SK-N-SH (cell line): ENCODE measurements at regions not wholly inside any gene's neighbourhood (a gene's known extent, or its start where the extent isn't known, plus 50 kb on each side); places are given as distances from the start of the nearest gene placed in this dataset.

Experiments used
- CTCF ChIA-PET: fragments of 300-600, 350-600 bp; formaldehyde crosslinking; extraction: SDS; loops from one replicate; lab custom pipeline; 2021; lab: Yijun Ruan, JAX
- POLR2A ChIA-PET: fragments of 350-600 bp; sonication (Branson Sonifier 250); formaldehyde crosslinking; extraction: SDS; loops from one replicate; lab custom pipeline; 2020; ENCODE audit warnings: antibody characterized with exemption, inconsistent platforms; lab: Yijun Ruan, JAX
- DNase-seq: peaks from one replicate; pipeline ENCODE4 v3.0.0; 2012
- H2AFZ ChIP-seq: fragments of 200-600 bp; sonication (generic); 2 replicates; pipeline ENCODE4 v1.8.1; 2016; ENCODE audit warnings: antibody characterized with exemption, mild to moderate bottlenecking, low read depth
- H3F3A ChIP-seq: fragments of 200-600 bp; sonication (generic); replicated peaks from 2 replicates; pipeline ENCODE3; 2016; ENCODE audit warnings: antibody characterized with exemption, mild to moderate bottlenecking; ENCODE audit not compliant: insufficient read depth
- H3K27ac ChIP-seq, 2 experiments: fragments of 200-500 bp in 1 of 2; fragments of 200-600 bp in 1 of 2; sonication (Bioruptor generic) in 1 of 2; sonication (generic), shearing (Covaris generic) in 1 of 2; 2 replicates each; pipeline versions ENCODE4 v1.5.1 to v1.6.1; 2014 to 2016; ENCODE audit warnings: low read depth in 2 of 2, inconsistent platforms in 1 of 2, low read length in 1 of 2, mild to moderate bottlenecking in 1 of 2, mixed read lengths in 1 of 2
- H3K27me3 ChIP-seq: fragments of 200-600 bp; sonication (generic), shearing (Covaris generic); 2 replicates; pipeline ENCODE4 v1.6.1; 2016; ENCODE audit warnings: mixed run types; ENCODE audit not compliant: insufficient read depth
- H3K36me3 ChIP-seq, 2 experiments: fragments of 200-500 bp in 1 of 2; fragments of 200-600 bp in 1 of 2; sonication (Bioruptor generic) in 1 of 2; sonication (generic) in 1 of 2; replicated peaks in 1 of 2; 2 replicates each; pipeline versions ENCODE3 to v1.5.1; 2014 to 2016; ENCODE audit warnings: low read length in 1 of 2, mild to moderate bottlenecking in 1 of 2; ENCODE audit not compliant: insufficient read depth in 2 of 2, control insufficient read depth in 1 of 2
- H3K4me1 ChIP-seq, 2 experiments: fragments of 200-500 bp in 1 of 2; fragments of 200-600 bp in 1 of 2; sonication (Bioruptor generic) in 1 of 2; sonication (generic), shearing (Covaris generic) in 1 of 2; 2 replicates each; pipeline versions ENCODE4 v1.5.1 to v1.6.1; 2014 to 2016; ENCODE audit warnings: low read depth in 1 of 2, low read length in 1 of 2, mixed run types in 1 of 2; ENCODE audit not compliant: insufficient read depth in 2 of 2, control insufficient read depth in 1 of 2
- H3K4me2 ChIP-seq: fragments of 200-600 bp; sonication (generic), shearing (Covaris generic); 2 replicates; pipeline ENCODE4 v1.6.1; 2017; ENCODE audit warnings: mixed run types
- H3K4me3 ChIP-seq, 2 experiments: fragments of 200-500 bp in 1 of 2; fragments of 200-600 bp in 1 of 2; sonication (Bioruptor generic) in 1 of 2; sonication (generic), shearing (Covaris generic) in 1 of 2; 2 replicates each; pipeline versions ENCODE4 v1.5.1 to v1.8.1; 2014 to 2016; ENCODE audit warnings: low read depth in 2 of 2, inconsistent platforms in 1 of 2, low read length in 1 of 2, mild to moderate bottlenecking in 1 of 2, mixed read lengths in 1 of 2, moderate library complexity in 1 of 2
- H3K79me2 ChIP-seq: fragments of 200-600 bp; sonication (generic); 2 replicates; pipeline ENCODE4 v1.8.1; 2017; ENCODE audit warnings: mild to moderate bottlenecking; ENCODE audit not compliant: insufficient read depth
- H3K9ac ChIP-seq: fragments of 200-600 bp; sonication (generic); 2 replicates; pipeline ENCODE4 v1.6.1; 2017; ENCODE audit warnings: mixed run types
- H3K9me2 ChIP-seq: fragments of 200-600 bp; sonication (generic); 2 replicates; pipeline ENCODE4 v1.6.1; 2017; ENCODE audit warnings: mixed run types
- H3K9me3 ChIP-seq: fragments of 200-600 bp; sonication (generic); 2 replicates; pipeline ENCODE4 v1.6.1; 2017; ENCODE audit warnings: mixed run types, mild to moderate bottlenecking, moderate library complexity
- H4K20me1 ChIP-seq: fragments of 200-600 bp; sonication (generic); 2 replicates; pipeline ENCODE4 v1.6.1; 2017; ENCODE audit warnings: mild to moderate bottlenecking, mixed run types; ENCODE audit not compliant: insufficient read depth
- ELF1 ChIP-seq: IDR thresholded peaks from 2 replicates; pipeline ENCODE4 v1.4.0; 2012
- EZH2phosphoT487 ChIP-seq: fragments of 200-600 bp; sonication (generic); IDR thresholded peaks from 2 replicates; pipeline ENCODE4 v1.6.1; 2017; ENCODE audit warnings: low read depth, mixed run types, mild to moderate bottlenecking, antibody characterized with exemption, moderate library complexity, borderline replicate concordance
- FOSL2 ChIP-seq: IDR thresholded peaks from 2 replicates; pipeline ENCODE4 v1.4.0; 2012; ENCODE audit warnings: low read depth, mild to moderate bottlenecking, moderate library complexity, borderline replicate concordance
- FOXM1 ChIP-seq: IDR thresholded peaks from 2 replicates; pipeline ENCODE4 v1.4.0; 2012; ENCODE audit warnings: low read depth, mild to moderate bottlenecking
- JUND ChIP-seq: IDR thresholded peaks from 2 replicates; pipeline ENCODE4 v1.4.0; 2012
- MXI1 ChIP-seq: IDR thresholded peaks from 2 replicates; pipeline ENCODE4 v1.6.1; 2012; ENCODE audit warnings: mild to moderate bottlenecking, low read depth, low read length, improper control_type of control experiment
- NRF1 ChIP-seq: IDR thresholded peaks from 2 replicates; pipeline ENCODE4 v1.6.1; 2012; ENCODE audit warnings: low read depth, mild to moderate bottlenecking, low read length
- POLR2AphosphoS5 ChIP-seq: IDR thresholded peaks from 2 replicates; pipeline ENCODE4 v1.6.1; 2012; ENCODE audit warnings: low read depth, low read length
- RAD21 ChIP-seq: IDR thresholded peaks from 2 replicates; pipeline ENCODE4 v1.6.1; 2012; ENCODE audit warnings: mild to moderate bottlenecking, low read length
- RCOR1 ChIP-seq: fragments of 150-350 bp; IDR thresholded peaks from 2 replicates; pipeline ENCODE4 v1.6.1; 2017; ENCODE audit warnings: antibody characterized with exemption, low read length
- RXRA ChIP-seq: IDR thresholded peaks from 2 replicates; pipeline ENCODE4 v1.4.0; 2012; ENCODE audit warnings: low read depth, mild to moderate bottlenecking, borderline replicate concordance
- TAF1 ChIP-seq: IDR thresholded peaks from 2 replicates; pipeline ENCODE4 v1.6.1; 2012; ENCODE audit warnings: low read depth, mild to moderate bottlenecking, low read length, moderate library complexity, borderline replicate concordance
- WGBS: methylation state at CpG from one replicate; pipeline ENCODE4 v1.1.6; 2017; ENCODE audit warnings: low lambda C conversion rate; 5-methylcytosine and 5-hydroxymethylcytosine counted together
- TF ChIP-seq, protein P1 (sequence below): IDR thresholded peaks from 2 replicates; pipeline ENCODE4 v1.4.0; 2012; ENCODE audit warnings: low read depth
- TF ChIP-seq, protein P2 (sequence below): IDR thresholded peaks from 2 replicates; pipeline ENCODE4 v1.4.0; 2012; ENCODE audit warnings: low read depth, borderline replicate concordance
- TF ChIP-seq, protein P3 (sequence below): IDR thresholded peaks from 2 replicates; pipeline ENCODE4; 2012
- TF ChIP-seq, protein P4 (sequence below): fragments of 150-350 bp; IDR thresholded peaks from 2 replicates; pipeline ENCODE4 v1.6.1; 2017; ENCODE audit warnings: antibody characterized with exemption, low read length, low read depth, borderline replicate concordance
- TF ChIP-seq, protein P5 (sequence below): IDR thresholded peaks from 2 replicates; pipeline ENCODE4 v1.4.0; 2012; ENCODE audit warnings: low read depth, borderline replicate concordance

DNA sequence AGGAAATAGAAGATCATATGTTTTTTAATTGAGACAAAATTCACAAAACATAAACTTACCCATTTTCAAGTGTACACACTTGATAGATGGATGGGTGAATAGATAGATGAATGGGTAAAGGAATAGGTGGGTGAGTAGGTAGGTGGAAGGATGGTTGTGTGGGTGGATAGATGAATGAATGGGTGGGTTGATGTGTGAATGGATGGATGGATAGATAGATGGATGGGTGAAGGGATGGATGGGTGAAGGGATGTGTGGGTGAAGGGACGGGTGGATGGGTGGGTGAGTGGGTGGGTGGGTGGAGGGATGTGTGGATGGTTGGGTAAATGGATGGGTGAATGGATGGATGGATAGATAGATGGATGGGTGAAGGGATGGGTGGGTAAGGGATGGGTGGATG is 86.1 kb upstream of the KCND3 start:
- Histone ChIP-seq H3K9me3 (no peaks in the 10 kb centered on the region; the same call in 1 of the 2 replicates), H3K9me2 (no peaks in the 10 kb centered on the region), H3K4me2 (no peak overlapping the region), H3K9ac (no peak overlapping the region), H3K27me3 (no peaks in the 10 kb centered on the region), H3K36me3 (no peaks in the 10 kb centered on the region), H3K79me2 (no peaks in the 10 kb centered on the region), H3K4me3 (no peak overlapping the region), H4K20me1 (no peaks in the 10 kb centered on the region), H3F3A (no peaks in the 10 kb centered on the region), H3K4me1 (no peaks in the 10 kb centered on the region), H3K27ac (no peak overlapping the region), H2AFZ (no peak overlapping the region)
- DNase-seq: no peak
- ChIA-PET CTCF (no interaction called here), POLR2A (no interaction called here)
- TF ChIP-seq ELF1 (no peak), RXRA (no peak), NRF1 (no peak), MXI1 (no peak), EZH2phosphoT487 (no peak), FOSL2 (no peak), JUND (no peak), FOXM1 (no peak), POLR2AphosphoS5 (no peak), RCOR1 (no peak), TAF1 (no peak), RAD21 (no peak)
- TF ChIP-seq, protein P1, sequence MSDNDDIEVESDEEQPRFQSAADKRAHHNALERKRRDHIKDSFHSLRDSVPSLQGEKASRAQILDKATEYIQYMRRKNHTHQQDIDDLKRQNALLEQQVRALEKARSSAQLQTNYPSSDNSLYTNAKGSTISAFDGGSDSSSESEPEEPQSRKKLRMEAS: no peak
- TF ChIP-seq, protein P2, sequence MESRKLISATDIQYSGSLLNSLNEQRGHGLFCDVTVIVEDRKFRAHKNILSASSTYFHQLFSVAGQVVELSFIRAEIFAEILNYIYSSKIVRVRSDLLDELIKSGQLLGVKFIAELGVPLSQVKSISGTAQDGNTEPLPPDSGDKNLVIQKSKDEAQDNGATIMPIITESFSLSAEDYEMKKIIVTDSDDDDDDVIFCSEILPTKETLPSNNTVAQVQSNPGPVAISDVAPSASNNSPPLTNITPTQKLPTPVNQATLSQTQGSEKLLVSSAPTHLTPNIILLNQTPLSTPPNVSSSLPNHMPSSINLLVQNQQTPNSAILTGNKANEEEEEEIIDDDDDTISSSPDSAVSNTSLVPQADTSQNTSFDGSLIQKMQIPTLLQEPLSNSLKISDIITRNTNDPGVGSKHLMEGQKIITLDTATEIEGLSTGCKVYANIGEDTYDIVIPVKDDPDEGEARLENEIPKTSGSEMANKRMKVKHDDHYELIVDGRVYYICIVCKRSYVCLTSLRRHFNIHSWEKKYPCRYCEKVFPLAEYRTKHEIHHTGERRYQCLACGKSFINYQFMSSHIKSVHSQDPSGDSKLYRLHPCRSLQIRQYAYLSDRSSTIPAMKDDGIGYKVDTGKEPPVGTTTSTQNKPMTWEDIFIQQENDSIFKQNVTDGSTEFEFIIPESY: no peak
- TF ChIP-seq, protein P3, sequence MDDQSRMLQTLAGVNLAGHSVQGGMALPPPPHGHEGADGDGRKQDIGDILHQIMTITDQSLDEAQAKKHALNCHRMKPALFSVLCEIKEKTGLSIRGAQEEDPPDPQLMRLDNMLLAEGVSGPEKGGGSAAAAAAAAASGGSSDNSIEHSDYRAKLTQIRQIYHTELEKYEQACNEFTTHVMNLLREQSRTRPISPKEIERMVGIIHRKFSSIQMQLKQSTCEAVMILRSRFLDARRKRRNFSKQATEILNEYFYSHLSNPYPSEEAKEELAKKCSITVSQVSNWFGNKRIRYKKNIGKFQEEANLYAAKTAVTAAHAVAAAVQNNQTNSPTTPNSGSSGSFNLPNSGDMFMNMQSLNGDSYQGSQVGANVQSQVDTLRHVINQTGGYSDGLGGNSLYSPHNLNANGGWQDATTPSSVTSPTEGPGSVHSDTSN: no peak
- TF ChIP-seq, protein P4, sequence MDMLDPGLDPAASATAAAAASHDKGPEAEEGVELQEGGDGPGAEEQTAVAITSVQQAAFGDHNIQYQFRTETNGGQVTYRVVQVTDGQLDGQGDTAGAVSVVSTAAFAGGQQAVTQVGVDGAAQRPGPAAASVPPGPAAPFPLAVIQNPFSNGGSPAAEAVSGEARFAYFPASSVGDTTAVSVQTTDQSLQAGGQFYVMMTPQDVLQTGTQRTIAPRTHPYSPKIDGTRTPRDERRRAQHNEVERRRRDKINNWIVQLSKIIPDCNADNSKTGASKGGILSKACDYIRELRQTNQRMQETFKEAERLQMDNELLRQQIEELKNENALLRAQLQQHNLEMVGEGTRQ: no peak
- WGBS: 5% methylated on average over 1 of the region's 1 CpG

DNA sequence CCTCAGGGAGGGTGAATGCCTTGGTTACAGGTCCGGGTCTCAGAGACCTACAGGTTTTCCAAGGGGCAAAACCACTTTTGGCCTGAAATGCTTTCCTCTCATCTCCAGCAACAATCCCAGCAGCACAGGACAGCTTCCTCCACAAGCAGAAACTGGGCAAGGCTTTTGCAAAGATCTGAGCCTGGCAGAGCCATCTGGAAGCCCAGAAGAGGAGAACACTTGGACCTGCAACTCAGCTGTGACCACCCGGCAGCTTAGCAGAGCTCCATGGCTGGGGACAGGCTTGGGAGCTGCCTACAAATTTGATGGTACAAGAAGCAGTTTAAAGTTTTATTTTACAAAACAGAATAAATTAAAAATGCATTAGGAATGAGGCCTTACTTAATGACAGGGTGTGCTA is 90.0 kb upstream of the KCND3 start:
- POLR2A ChIA-PET: no interaction called here
- Histone ChIP-seq H3K4me2 (no peak overlapping the region), H3F3A (no peaks in the 10 kb centered on the region), H3K27ac (no peak overlapping the region), H4K20me1 (no peaks in the 10 kb centered on the region), H3K4me1 (no peaks in the 10 kb centered on the region), H3K27me3 (no peaks in the 10 kb centered on the region), H2AFZ (no peak overlapping the region), H3K36me3 (no peaks in the 10 kb centered on the region), H3K4me3 (no peak overlapping the region), H3K9ac (no peak overlapping the region), H3K9me2 (no peaks in the 10 kb centered on the region), H3K9me3 (no peaks in the 10 kb centered on the region), H3K79me2 (no peaks in the 10 kb centered on the region)
- TF ChIP-seq, protein P3: no peak
- TF ChIP-seq, protein P5, sequence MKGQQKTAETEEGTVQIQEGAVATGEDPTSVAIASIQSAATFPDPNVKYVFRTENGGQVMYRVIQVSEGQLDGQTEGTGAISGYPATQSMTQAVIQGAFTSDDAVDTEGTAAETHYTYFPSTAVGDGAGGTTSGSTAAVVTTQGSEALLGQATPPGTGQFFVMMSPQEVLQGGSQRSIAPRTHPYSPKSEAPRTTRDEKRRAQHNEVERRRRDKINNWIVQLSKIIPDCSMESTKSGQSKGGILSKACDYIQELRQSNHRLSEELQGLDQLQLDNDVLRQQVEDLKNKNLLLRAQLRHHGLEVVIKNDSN: no peak
- no peak for TF ChIP-seq NRF1
- no peak for DNase-seq
- WGBS: 0% methylated on average over 2 of the region's 2 CpGs
- CTCF ChIA-PET: no interaction called here
